K562 (cell line): ENCODE measurements at regions not wholly inside any gene's neighbourhood (a gene's known extent, or its start where the extent isn't known, plus 50 kb on each side); places are given as distances from the start of the nearest gene placed in this dataset.

Experiments
- ATAC-seq: fragments of 200-7000 bp; cut with Tn5 transposase; 3 replicates; pipeline ENCODE4 v1.9.1; 2020; ENCODE audit warnings: moderate library complexity
- BruUV-seq: library from RNA; stranded (reverse); fragments of 400-500 nt; replicated peaks from 2 replicates; lab custom pipeline; 2021; lab: Mats Ljungman, UMichigan
- CTCF ChIA-PET: fragments of 300-600 bp; formaldehyde crosslinking; extraction: SDS; loops from one replicate; lab custom pipeline; 2021; ENCODE audit warnings: low intra/inter-chr PET ratio; lab: Yijun Ruan, JAX
- POLR2A ChIA-PET: fragments of 300-600, 350-650 bp; sonication (Branson Sonifier 250); formaldehyde crosslinking; extraction: SDS; loops from one replicate; lab custom pipeline; 2021; ENCODE audit warnings: antibody characterized with exemption, inconsistent platforms; lab: Yijun Ruan, JAX
- DNase-seq, 4 experiments: peaks; one replicate each; pipeline versions ENCODE4 v3.0.0 to v3.0.0-alpha.2; 2011 to 2018; ENCODE audit warnings: low spot score in 3 of 4, mixed read lengths in 3 of 4; ENCODE audit errors: extremely low read depth in 1 of 4
- FAIRE-seq: peaks from 2 replicates; lab custom pipeline; 2011; peaks lifted over from hg19 to GRCh38; lab: Jason Lieb, UNC
- H2AFZ ChIP-seq: 2 replicates; pipeline ENCODE4 v1.6.0; 2011; ENCODE audit warnings: low read depth, low read length, control low read depth, inconsistent platforms
- H3K27ac ChIP-seq: fragments of 200-600 bp; 3 replicates; pipeline ENCODE4 v1.8.0; 2011; ENCODE audit warnings: low read depth, mild to moderate bottlenecking, control low read depth, inconsistent platforms, low read length, moderate library complexity, mixed read lengths; ENCODE audit errors: extremely low read depth
- H3K27me3 ChIP-seq, 2 experiments: fragments of 300-600 bp in 1 of 2; 2 replicates in 1 of 2; 3 replicates in 1 of 2; pipeline versions ENCODE4 v1.6.0 to v1.8.0; 2011; ENCODE audit warnings: inconsistent platforms in 2 of 2, low read length in 2 of 2, mild to moderate bottlenecking in 1 of 2, mixed read lengths in 1 of 2, moderate library complexity in 1 of 2; ENCODE audit not compliant: control insufficient read depth in 2 of 2, insufficient read depth in 2 of 2
- H3K36me3 ChIP-seq: fragments of 300-600 bp; 3 replicates; pipeline ENCODE4 v1.8.0; 2011; ENCODE audit warnings: mild to moderate bottlenecking, low read length, inconsistent platforms; ENCODE audit not compliant: control insufficient read depth, insufficient read depth
- H3K4me1 ChIP-seq, 2 experiments: fragments of 200-600 bp in 1 of 2; replicated peaks in 1 of 2; 2 replicates in 1 of 2; 3 replicates in 1 of 2; pipeline versions ENCODE4 v1.5.1 to v1.8.0; 2011; ENCODE audit warnings: inconsistent platforms in 2 of 2, low read length in 2 of 2, mild to moderate bottlenecking in 1 of 2, mixed read lengths in 1 of 2, moderate library complexity in 1 of 2; ENCODE audit not compliant: control insufficient read depth in 2 of 2, insufficient read depth in 2 of 2
- H3K4me2 ChIP-seq: 2 replicates; pipeline ENCODE4 v1.6.1; 2011; ENCODE audit warnings: low read length, control low read depth, inconsistent platforms, mixed read lengths; ENCODE audit not compliant: insufficient read depth
- H3K4me3 ChIP-seq: fragments of 200-600 bp; sonication (generic), shearing (Covaris generic); 2 replicates; pipeline ENCODE4 v1.5.1; 2016; ENCODE audit warnings: control low read depth, inconsistent platforms
- H3K79me2 ChIP-seq: fragments of 200-600 bp; 3 replicates; pipeline ENCODE4 v1.8.0; 2011; ENCODE audit warnings: low read length, inconsistent platforms; ENCODE audit not compliant: control insufficient read depth, insufficient read depth
- H3K9ac ChIP-seq, 2 experiments: 2 replicates each; pipeline versions ENCODE4 v1.6.0 to v1.6.1; 2011; ENCODE audit warnings: low read depth in 2 of 2, low read length in 2 of 2, control low read depth in 1 of 2, inconsistent platforms in 1 of 2, mild to moderate bottlenecking in 1 of 2, mixed read lengths in 1 of 2; ENCODE audit not compliant: insufficient read depth in 1 of 2
- H3K9me1 ChIP-seq: one replicate; pipeline ENCODE4 v1.6.0; 2011; ENCODE audit warnings: inconsistent platforms, mild to moderate bottlenecking, low read length, moderate library complexity; ENCODE audit not compliant: control insufficient read depth, insufficient read depth
- H3K9me3 ChIP-seq: replicated peaks from 2 replicates; pipeline ENCODE4 v1.5.1; 2011; ENCODE audit warnings: low read depth, low read length, inconsistent platforms; ENCODE audit not compliant: control insufficient read depth, insufficient read depth
- H4K20me1 ChIP-seq: replicated peaks from 2 replicates; pipeline ENCODE4 v1.6.1; 2011; ENCODE audit warnings: low read length, inconsistent platforms, mixed read lengths; ENCODE audit not compliant: control insufficient read depth, insufficient read depth
- CBFA2T2 ChIP-seq: fragments of 450-650 bp; conservative IDR thresholded peaks from 2 replicates; pipeline ENCODE4 v1.6.1; 2017; ENCODE audit warnings: mild to moderate bottlenecking
- DNMT1 ChIP-seq: fragments of 450-650 bp; IDR thresholded peaks from 2 replicates; pipeline ENCODE4 v1.6.1; 2016; ENCODE audit warnings: antibody characterized with exemption, mild to moderate bottlenecking
- FOXK2 ChIP-seq, 2 experiments: fragments of 450-650 bp; IDR thresholded peaks in 1 of 2; conservative IDR thresholded peaks in 1 of 2; 2 replicates each; pipeline ENCODE4 v1.6.1; 2016; ENCODE audit warnings: low read depth in 2 of 2, mild to moderate bottlenecking in 1 of 2
- HMGXB4 ChIP-seq: sonication (generic); formaldehyde crosslinking; IDR thresholded peaks from 2 replicates; pipeline ENCODE4 v1.8.1; 2023; ENCODE audit warnings: mild to moderate bottlenecking, missing genetic modification reagents
- KAT8 ChIP-seq: fragments of 450-650 bp; IDR thresholded peaks from 2 replicates; pipeline ENCODE4 v1.6.1; 2016; ENCODE audit warnings: low read depth, mild to moderate bottlenecking
- KDM1A ChIP-seq, 2 experiments: fragments of 450-650 bp; IDR thresholded peaks; 2 replicates each; pipeline ENCODE4 v1.6.1; 2016; ENCODE audit warnings: mild to moderate bottlenecking in 2 of 2
- KDM4B ChIP-seq, 2 experiments: fragments of 450-650 bp in 1 of 2; sonication (generic) in 1 of 2; IDR thresholded peaks; 2 replicates each; pipeline ENCODE4 v1.6.1; 2016 to 2017; ENCODE audit warnings: borderline replicate concordance in 2 of 2, antibody characterized with exemption in 1 of 2, low read depth in 1 of 2, mild to moderate bottlenecking in 1 of 2
- MAFK ChIP-seq: IDR thresholded peaks from 2 replicates; pipeline ENCODE4 v1.6.1; 2011; ENCODE audit warnings: low read length, improper control_type of control experiment
- NFRKB ChIP-seq: fragments of 450-650 bp; IDR thresholded peaks from 2 replicates; pipeline ENCODE4 v1.6.1; 2016; ENCODE audit warnings: low read depth
- NFYB ChIP-seq: IDR thresholded peaks from 2 replicates; pipeline ENCODE4 v1.6.1; 2011; ENCODE audit warnings: mild to moderate bottlenecking, moderate library complexity; ENCODE audit not compliant: insufficient read length; ENCODE audit errors: extremely low read depth
- PCBP1 ChIP-seq: fragments of 200-400 bp; formaldehyde crosslinking; IDR thresholded peaks from 2 replicates; pipeline ENCODE4 v1.6.1; 2018; ENCODE audit warnings: mild to moderate bottlenecking, low read depth, low read length; ENCODE audit not compliant: poor library complexity, severe bottlenecking
- POLR2AphosphoS5 ChIP-seq: IDR thresholded peaks from 2 replicates; pipeline ENCODE4 v1.6.1; 2011; ENCODE audit warnings: mild to moderate bottlenecking, low read depth, low read length, moderate library complexity; ENCODE audit not compliant: control insufficient read depth, insufficient read depth
- SRSF3 ChIP-seq: fragments of 200-400 bp; formaldehyde crosslinking; IDR thresholded peaks from 2 replicates; pipeline ENCODE4 v1.6.1; 2016; ENCODE audit warnings: mild to moderate bottlenecking, low read length, moderate library complexity; ENCODE audit not compliant: insufficient read depth
- TCF7L2 ChIP-seq: fragments of 150-350 bp; IDR thresholded peaks from 2 replicates; pipeline ENCODE4 v1.6.1; 2016; ENCODE audit warnings: low read depth, mild to moderate bottlenecking, low read length, moderate library complexity
- TEAD4 ChIP-seq, 2 experiments: sonication (generic) in 1 of 2; formaldehyde crosslinking in 1 of 2; IDR thresholded peaks; 2 replicates each; pipeline versions ENCODE4 v1.6.1 to v1.8.0; 2012 to 2022; ENCODE audit warnings: borderline replicate concordance in 1 of 2, inconsistent platforms in 1 of 2, low read length in 1 of 2, mild to moderate bottlenecking in 1 of 2, missing genetic modification reagents in 1 of 2
- WHSC1 ChIP-seq: IDR thresholded peaks from one replicate; pipeline ENCODE4 v1.6.1; 2012; ENCODE audit warnings: low read length, control low read depth, inconsistent platforms
- ZBTB8A ChIP-seq: fragments of 450-650 bp; IDR thresholded peaks from 2 replicates; pipeline ENCODE4 v1.6.1; 2018; ENCODE audit warnings: mild to moderate bottlenecking, moderate library complexity; ENCODE audit not compliant: partially characterized antibody
- ZNF174 ChIP-seq: fragments of 250-450 bp; sonication (Bioruptor Pico); IDR thresholded peaks from 2 replicates; pipeline ENCODE4 v1.4.0; 2020; ENCODE audit warnings: mild to moderate bottlenecking
- ZNF175 ChIP-seq: fragments of 200-800 bp; sonication (Bioruptor generic); IDR thresholded peaks from 2 replicates; pipeline ENCODE4 v1.6.1; 2016; ENCODE audit warnings: low read depth, mild to moderate bottlenecking, missing genetic modification characterization, missing compliant biosample characterization
- ZNF23 ChIP-seq: fragments of 250-450 bp; sonication (Bioruptor Pico); IDR thresholded peaks from 2 replicates; pipeline ENCODE4 v1.4.0; 2020; ENCODE audit warnings: mild to moderate bottlenecking
- ZNF668 ChIP-seq: fragments of 250-450 bp; sonication (Bioruptor Pico); IDR thresholded peaks from 2 replicates; pipeline ENCODE4 v1.8.0; 2022; ENCODE audit warnings: mild to moderate bottlenecking, inconsistent platforms
- WGBS: fragments of 100-300 bp; shearing (Covaris generic); methylation state at CpG from one replicate; pipeline ENCODE4 v1.1.6; 2016; ENCODE audit warnings: low coverage, mixed read lengths; ENCODE audit not compliant: insufficient coverage; ENCODE audit errors: missing lambda C conversion rate; 5-methylcytosine and 5-hydroxymethylcytosine counted together
- in situ Hi-C: fragments of 300-500 bp; cut with MboI; formaldehyde crosslinking; loops from 4 replicates; pipeline ENCODE4 v1.15.0; 2018; ENCODE audit warnings: inconsistent platforms, mixed read lengths
- intact Hi-C: fragments of 100-400 bp; cut with micrococcal nuclease; formaldehyde crosslinking; loops from 2 replicates; pipeline ENCODE4 v1.14.2; 2022

- no peak for TF ChIP-seq KAT8
- TF ChIP-seq ZNF23 (CRISPR knock-in tag), result no peak
- no peak for TF ChIP-seq ZBTB8A
- TF ChIP-seq TCF7L2, result no peak
- no peak for TF ChIP-seq TEAD4 (IDR thresholded peaks at IDR 0.05; ENCODE audit: low read length)
- TF ChIP-seq TEAD4 (CRISPR knock-in tag; IDR thresholded peaks at IDR 0.05; ENCODE audit: borderline replicate concordance), result no peak
- TF ChIP-seq ZNF174 (CRISPR knock-in tag), result no peak
Measured at GRCh38 chr4:151866592-151866918, 105.7 kb upstream of the GATB start (continued).

- CTCF ChIA-PET, result no interaction called here
- TF ChIP-seq CBFA2T2 (no peak), WHSC1 (no peak), POLR2AphosphoS5 (no peak), ZNF668 (CRISPR knock-in tag) (no peak), NFRKB (no peak), ZNF175 (no peak), KDM4B (IDR thresholded peaks at IDR 0.05; ENCODE audit: borderline replicate concordance in 2 of 2, low read depth in 1 of 2) (no peak), NFYB (no peak), FOXK2 (conservative IDR thresholded peaks at IDR 0.05 in 1 of 2, IDR thresholded peaks at IDR 0.05 in 1 of 2; ENCODE audit: low read depth in 2 of 2) (no peak), DNMT1 (no peak), KDM1A (IDR thresholded peaks at IDR 0.05) (no peak), SRSF3 (no peak), PCBP1 (no peak), HMGXB4 (CRISPR knock-in tag) (no peak), MAFK (no peak)
Measured at GRCh38 chr4:151865744-151866591, 105.2 kb upstream of the GATB start.

More at GRCh38 chr4:151865744-151866591, 105.2 kb upstream of the GATB start:
- 0% methylated on average over 9 of the region's 9 CpGs for WGBS
- POLR2A ChIA-PET, result no interaction called here
- DNase-seq (no peak), FAIRE-seq (no peak), ATAC-seq (no peak)
- Histone ChIP-seq H2AFZ (no peak overlapping the region), H3K4me3 (no peak overlapping the region), H3K27me3 (peaks cover 6 to 39% of the 10 kb centered on the region in 2 experiments; a peak in 3 of 5 replicates), H3K27ac (no peak overlapping the region), H3K9me3 (no peaks in the 10 kb centered on the region), H3K4me2 (no peak overlapping the region), H3K9me1 (no peaks in the 10 kb centered on the region), H3K36me3 (no peaks in the 10 kb centered on the region), H3K4me1 (no peaks in the 10 kb centered on the region), H4K20me1 (peaks cover 5% of the 10 kb centered on the region; the same call in 1 of the 2 replicates), H3K9ac (no peak overlapping the region), H3K79me2 (no peaks in the 10 kb centered on the region)
- no TSS peak for BruUV-seq
- in situ Hi-C loops (no loop called here), intact Hi-C loops (no loop called here)
